MCF 10A (cell line): ENCODE measurements at regions not wholly inside any gene's neighbourhood (a gene's known extent, or its start where the extent isn't known, plus 50 kb on each side); places are given as distances from the start of the nearest gene placed in this dataset.

Source experiments
- BruUV-seq: library from RNA; stranded (reverse); fragments of 400-500 nt; replicated peaks from 2 replicates; lab custom pipeline; 2021; lab: Mats Ljungman, UMichigan
- CTCF ChIA-PET: fragments of 300-600 bp; sonication (Branson Sonifier 250); formaldehyde crosslinking; extraction: SDS; loops from one replicate; lab custom pipeline; 2021; ENCODE audit warnings: antibody characterized with exemption, inconsistent platforms; lab: Yijun Ruan, JAX
- POLR2A ChIA-PET: fragments of 300-600, 350-650 bp; sonication (Branson Sonifier 250); formaldehyde crosslinking; extraction: SDS; loops from one replicate; lab custom pipeline; 2020; ENCODE audit warnings: antibody characterized with exemption, inconsistent platforms; lab: Yijun Ruan, JAX
- DNase-seq: peaks from one replicate; pipeline ENCODE4 v3.0.0-alpha.2; 2018; ENCODE audit not compliant: unreplicated experiment
- H3K27ac Mint-ChIP-seq: one replicate; pipeline ENCODE4 v1.8.0; 2022; ENCODE audit warnings: mild to moderate bottlenecking, low read depth, mixed read lengths; ENCODE audit not compliant: unreplicated experiment
- H3K27me3 Mint-ChIP-seq: one replicate; pipeline ENCODE4 v1.8.0; 2022; ENCODE audit warnings: mixed read lengths; ENCODE audit not compliant: insufficient read depth, unreplicated experiment
- H3K36me3 Mint-ChIP-seq: one replicate; pipeline ENCODE4 v1.8.0; 2022; ENCODE audit warnings: mild to moderate bottlenecking, moderate library complexity, mixed read lengths; ENCODE audit not compliant: insufficient read depth, unreplicated experiment
- H3K4me1 Mint-ChIP-seq: one replicate; pipeline ENCODE4 v1.8.0; 2022; ENCODE audit warnings: mixed read lengths; ENCODE audit not compliant: insufficient read depth, unreplicated experiment
- H3K4me3 Mint-ChIP-seq: one replicate; pipeline ENCODE4 v1.8.0; 2022; ENCODE audit warnings: mild to moderate bottlenecking, moderate library complexity, mixed read lengths; ENCODE audit not compliant: unreplicated experiment
- H3K9me3 Mint-ChIP-seq: one replicate; pipeline ENCODE4 v1.8.0; 2022; ENCODE audit warnings: mixed read lengths; ENCODE audit not compliant: unreplicated experiment
- CTCF ChIP-seq: fragments of 200-600 bp; IDR thresholded peaks from one replicate; pipeline ENCODE4 v1.8.0; 2022; ENCODE audit warnings: antibody characterized with exemption, mild to moderate bottlenecking; ENCODE audit not compliant: unreplicated experiment
- intact Hi-C: fragments of 100-400 bp; cut with micrococcal nuclease; formaldehyde crosslinking; loops from 2 replicates; pipeline ENCODE4 v1.14.1; 2022

GRCh38 chr6:66533921-66534404 lies 826.9 kb upstream of the EYS start:
- no peak for TF ChIP-seq CTCF
- CTCF ChIA-PET, result interaction anchor here (0.6 to 0.8 kb wide), 2 partner anchors 17 to 79 kb away, joined by 3 to 4 read pairs; no protein-coding TSS in a partner anchor
- Mint-ChIP-seq H3K27me3 (no peaks in the 10 kb centered on the region), H3K4me1 (no peaks in the 10 kb centered on the region), H3K4me3 (no peak overlapping the region), H3K27ac (no peak overlapping the region), H3K36me3 (no peaks in the 10 kb centered on the region), H3K9me3 (no peaks in the 10 kb centered on the region)
- intact Hi-C loops, result no loop called here
- POLR2A ChIA-PET, result no interaction called here
- no TSS peak for BruUV-seq
- no peak for DNase-seq

- peaks cover 8% of the 10 kb centered on the region for H3K9me3 Mint-ChIP-seq
- CTCF ChIA-PET, result interaction anchor here (0.6 kb wide), 1 partner anchor 473 kb away, joined by 3 read pairs; no protein-coding TSS in a partner anchor
- H3K4me1 Mint-ChIP-seq, result no peaks in the 10 kb centered on the region
- no peaks in the 10 kb centered on the region for H3K27me3 Mint-ChIP-seq
- POLR2A ChIA-PET, result no interaction called here
- BruUV-seq, result no TSS peak
- H3K36me3 Mint-ChIP-seq, result no peaks in the 10 kb centered on the region
- H3K27ac Mint-ChIP-seq, result no peak overlapping the region
- peak; percentile 4 for DNase-seq
- H3K4me3 Mint-ChIP-seq, result no peak overlapping the region
- intact Hi-C loops, result no loop called here
- no peak for TF ChIP-seq CTCF
These were observed 819.0 kb upstream of the EYS start for GRCh38 chr6:66526061-66526460.

- POLR2A ChIA-PET, result no interaction called here
- DNase-seq, result no peak
- no peak for TF ChIP-seq CTCF
- intact Hi-C loops, result no loop called here
- no peaks in the 10 kb centered on the region for H3K4me1 Mint-ChIP-seq
- no peak overlapping the region for H3K4me3 Mint-ChIP-seq
- H3K27me3 Mint-ChIP-seq, result no peaks in the 10 kb centered on the region
- CTCF ChIA-PET, result interaction anchor here (0.6 kb wide), 1 partner anchor 10 kb away, joined by 4 read pairs; no protein-coding TSS in a partner anchor
- no peak overlapping the region for H3K27ac Mint-ChIP-seq
- H3K36me3 Mint-ChIP-seq, result no peaks in the 10 kb centered on the region
- no TSS peak for BruUV-seq
- H3K9me3 Mint-ChIP-seq, result peaks cover 8% of the 10 kb centered on the region
These were observed 815.8 kb upstream of the EYS start for GRCh38 chr6:66522864-66523263.

GRCh38 chr6:66516377-66516776 lies 809.4 kb upstream of the EYS start:
- DNase-seq, result no peak
- Mint-ChIP-seq H3K36me3 (no peaks in the 10 kb centered on the region), H3K27me3 (no peaks in the 10 kb centered on the region), H3K4me1 (no peaks in the 10 kb centered on the region), H3K4me3 (no peak overlapping the region), H3K27ac (no peak overlapping the region), H3K9me3 (peaks cover 6% of the 10 kb centered on the region)
- POLR2A ChIA-PET, result no interaction called here
- CTCF ChIA-PET, result no interaction called here
- TF ChIP-seq CTCF, result no peak
- no TSS peak for BruUV-seq
- intact Hi-C loops, result no loop called here
